ENCODE measurements at regions not wholly inside any gene's neighbourhood (a gene's known extent, or its start where the extent isn't known, plus 50 kb on each side); places are given as distances from the start of the nearest gene placed in this dataset.

DNA sequence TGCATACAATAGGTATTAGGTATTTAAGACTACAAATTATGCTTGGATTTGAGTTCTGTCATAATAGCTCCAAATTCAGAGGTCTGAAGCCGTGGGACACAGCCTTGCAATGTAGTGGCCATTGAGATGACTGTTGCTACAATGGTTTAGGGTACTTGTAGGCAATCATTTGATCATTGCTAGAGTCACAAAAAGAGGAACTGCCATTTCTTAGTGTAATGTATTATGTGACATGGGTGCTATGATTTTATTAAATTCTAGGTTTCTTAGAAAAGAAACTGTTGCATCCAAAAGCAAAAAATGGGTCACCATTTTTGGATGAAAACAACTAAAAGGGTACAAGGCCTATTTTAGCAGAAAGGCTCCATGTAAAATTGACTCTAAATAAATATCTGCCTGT is 129.9 kb upstream of the ZNF644 start:
- H3K27me3 Mint-ChIP-seq (ENCODE audit: low read depth), result no peaks in the 10 kb centered on the region
- H3K4me3 Mint-ChIP-seq, result no peak overlapping the region
- no peak overlapping the region for H3K27ac Mint-ChIP-seq (ENCODE audit: unreplicated experiment)
- TF ChIP-seq, protein P1, sequence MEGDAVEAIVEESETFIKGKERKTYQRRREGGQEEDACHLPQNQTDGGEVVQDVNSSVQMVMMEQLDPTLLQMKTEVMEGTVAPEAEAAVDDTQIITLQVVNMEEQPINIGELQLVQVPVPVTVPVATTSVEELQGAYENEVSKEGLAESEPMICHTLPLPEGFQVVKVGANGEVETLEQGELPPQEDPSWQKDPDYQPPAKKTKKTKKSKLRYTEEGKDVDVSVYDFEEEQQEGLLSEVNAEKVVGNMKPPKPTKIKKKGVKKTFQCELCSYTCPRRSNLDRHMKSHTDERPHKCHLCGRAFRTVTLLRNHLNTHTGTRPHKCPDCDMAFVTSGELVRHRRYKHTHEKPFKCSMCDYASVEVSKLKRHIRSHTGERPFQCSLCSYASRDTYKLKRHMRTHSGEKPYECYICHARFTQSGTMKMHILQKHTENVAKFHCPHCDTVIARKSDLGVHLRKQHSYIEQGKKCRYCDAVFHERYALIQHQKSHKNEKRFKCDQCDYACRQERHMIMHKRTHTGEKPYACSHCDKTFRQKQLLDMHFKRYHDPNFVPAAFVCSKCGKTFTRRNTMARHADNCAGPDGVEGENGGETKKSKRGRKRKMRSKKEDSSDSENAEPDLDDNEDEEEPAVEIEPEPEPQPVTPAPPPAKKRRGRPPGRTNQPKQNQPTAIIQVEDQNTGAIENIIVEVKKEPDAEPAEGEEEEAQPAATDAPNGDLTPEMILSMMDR (conservative IDR thresholded peaks at IDR 0.05), result no peak
- DNase-seq (ENCODE audit: low read depth, low spot score), result no peak
- H3K4me1 Mint-ChIP-seq, result no peaks in the 10 kb centered on the region
- no peaks in the 10 kb centered on the region for H3K9me3 Mint-ChIP-seq
- no peaks in the 10 kb centered on the region for H3K36me3 Mint-ChIP-seq (ENCODE audit: low read depth)

DNA sequence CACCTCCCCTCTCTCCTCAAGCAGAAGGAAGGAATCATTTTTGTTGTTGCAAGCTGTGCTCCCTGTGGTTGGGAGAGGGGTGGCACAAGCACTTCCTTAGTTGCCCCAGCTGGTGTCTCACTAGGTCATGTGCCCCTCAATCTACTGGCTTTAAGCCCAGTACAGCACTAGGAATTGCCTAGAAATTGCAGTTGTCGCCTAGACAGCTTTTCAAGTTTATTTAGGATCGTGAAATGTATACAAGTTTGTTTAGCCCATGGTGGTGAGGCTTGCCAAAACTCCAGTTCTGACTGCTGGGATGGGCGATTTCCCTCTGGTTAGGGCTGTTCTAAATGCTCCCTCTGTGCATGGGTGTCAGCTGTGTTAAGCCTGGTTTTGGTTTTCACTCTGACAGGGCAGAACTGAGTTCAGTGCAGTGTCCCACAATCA is 126.8 kb upstream of the ZNF644 start:
- Mint-ChIP-seq H3K4me3 (no peak overlapping the region), H3K36me3 (ENCODE audit: low read depth) (no peaks in the 10 kb centered on the region), H3K4me1 (no peaks in the 10 kb centered on the region), H3K27me3 (ENCODE audit: low read depth) (no peaks in the 10 kb centered on the region), H3K27ac (ENCODE audit: unreplicated experiment) (no peak overlapping the region), H3K9me3 (no peaks in the 10 kb centered on the region)
- no peak for DNase-seq (ENCODE audit: low read depth, low spot score)
- TF ChIP-seq, protein P1 (conservative IDR thresholded peaks at IDR 0.05), result no peak

DNA sequence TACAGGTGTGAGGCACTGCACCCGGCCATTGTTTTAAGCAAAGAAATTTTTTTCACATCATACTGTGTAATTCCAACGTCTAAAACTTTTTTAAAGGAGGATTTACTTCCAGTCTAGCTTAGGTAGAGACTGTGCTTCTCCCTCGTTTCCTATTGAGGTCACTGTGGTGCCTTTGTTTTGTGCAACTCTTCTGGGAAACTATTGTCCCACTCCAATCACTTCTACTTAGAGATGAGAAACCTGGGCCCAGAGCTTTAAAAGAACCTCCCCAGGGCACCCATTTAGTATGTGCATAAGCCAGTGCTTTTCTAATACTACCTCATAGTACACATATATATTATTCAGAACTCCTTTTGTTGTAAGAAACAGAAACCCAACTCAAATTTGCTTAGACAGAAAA is 120.0 kb upstream of the ZNF644 start:
- TF ChIP-seq, protein P1 (conservative IDR thresholded peaks at IDR 0.05), result no peak
- Mint-ChIP-seq H3K4me3 (no peak overlapping the region), H3K36me3 (ENCODE audit: low read depth) (no peaks in the 10 kb centered on the region), H3K4me1 (no peaks in the 10 kb centered on the region), H3K9me3 (no peaks in the 10 kb centered on the region), H3K27ac (ENCODE audit: unreplicated experiment) (no peak overlapping the region), H3K27me3 (ENCODE audit: low read depth) (no peaks in the 10 kb centered on the region)
- no peak for DNase-seq (ENCODE audit: low read depth, low spot score)

DNA sequence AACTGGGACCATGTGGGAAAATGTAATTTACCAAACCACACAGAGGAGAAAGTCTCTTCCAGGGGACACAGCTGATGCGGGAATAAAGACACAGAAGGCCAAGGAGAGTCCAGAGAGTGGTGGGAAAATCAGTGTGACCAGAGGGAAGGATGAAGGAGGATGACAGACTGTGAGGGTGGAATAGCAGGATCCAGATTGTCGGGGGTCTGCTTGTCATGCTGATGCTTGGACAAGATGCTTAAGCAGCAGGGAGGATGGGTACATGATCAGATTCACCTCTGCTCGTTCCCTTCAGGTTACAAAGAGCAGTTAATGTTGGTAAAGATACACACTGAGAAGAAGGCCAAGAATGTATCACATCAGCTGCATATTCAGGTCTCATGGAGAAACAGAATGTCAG is 117.1 kb upstream of the ZNF644 start:
- H3K36me3 Mint-ChIP-seq (ENCODE audit: low read depth), result no peaks in the 10 kb centered on the region
- H3K27me3 Mint-ChIP-seq (ENCODE audit: low read depth), result no peaks in the 10 kb centered on the region
- TF ChIP-seq, protein P1 (conservative IDR thresholded peaks at IDR 0.05), result no peak
- no peak overlapping the region for H3K27ac Mint-ChIP-seq (ENCODE audit: unreplicated experiment)
- no peak for DNase-seq (ENCODE audit: low read depth, low spot score)
- no peaks in the 10 kb centered on the region for H3K4me1 Mint-ChIP-seq
- H3K9me3 Mint-ChIP-seq, result peaks cover 3% of the 10 kb centered on the region
- no peak overlapping the region for H3K4me3 Mint-ChIP-seq

DNA sequence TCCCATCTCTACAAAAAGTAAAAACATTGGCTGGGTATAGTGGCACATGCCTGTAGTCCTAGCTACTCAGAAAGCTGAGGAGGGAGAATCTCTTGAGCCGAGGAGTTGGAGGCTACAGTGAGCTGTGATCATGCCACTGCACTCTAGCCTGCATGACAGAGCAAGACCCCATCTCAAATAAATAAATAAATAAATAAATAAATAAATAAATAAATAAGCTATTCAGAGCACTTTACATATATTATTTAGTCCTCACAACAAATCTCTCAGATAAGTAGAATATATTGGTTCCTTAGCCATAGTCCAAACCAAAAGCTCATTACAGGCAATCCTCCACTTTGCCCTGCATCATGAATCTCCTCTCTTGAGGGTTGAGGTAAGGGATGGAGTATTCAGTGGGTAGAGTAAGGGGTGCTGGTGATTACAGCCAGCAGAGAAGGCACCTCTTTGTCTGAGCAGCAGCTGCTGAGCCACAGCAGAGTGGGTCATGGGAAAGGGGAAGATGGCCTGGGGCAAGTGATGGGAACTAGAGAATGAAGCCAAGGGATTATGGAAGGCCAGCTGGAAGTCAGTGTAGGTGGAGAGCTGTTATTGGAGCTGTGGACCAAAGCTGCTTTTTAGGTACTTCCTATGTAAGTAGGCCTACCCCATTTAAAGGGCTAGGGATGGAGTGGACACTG is 115.5 kb upstream of the ZNF644 start:
- Mint-ChIP-seq H3K27ac (ENCODE audit: unreplicated experiment) (no peak overlapping the region), H3K4me1 (no peaks in the 10 kb centered on the region), H3K4me3 (no peak overlapping the region), H3K9me3 (peaks cover 6% of the 10 kb centered on the region), H3K27me3 (ENCODE audit: low read depth) (no peaks in the 10 kb centered on the region), H3K36me3 (ENCODE audit: low read depth) (no peaks in the 10 kb centered on the region)
- no peak for DNase-seq (ENCODE audit: low read depth, low spot score)
- TF ChIP-seq, protein P1 (conservative IDR thresholded peaks at IDR 0.05), result no peak
